Prostate gland (tissue), 2 donors: ENCODE measurements at regions not wholly inside any gene's neighbourhood (a gene's known extent, or its start where the extent isn't known, plus 50 kb on each side); places are given as distances from the start of the nearest gene placed in this dataset.

Source experiments
- POLR2A ChIP-seq: fragments of 450-650 bp; IDR thresholded peaks from one replicate; pipeline ENCODE4 v1.6.1; 2016; ENCODE audit warnings: antibody characterized with exemption, mild to moderate bottlenecking
- TF ChIP-seq, protein P1 (sequence below), 4 experiments: fragments of 200-600 bp in 2 of 4; fragments of 450-650 bp in 2 of 4; sonication (generic) in 2 of 4; IDR thresholded peaks; 1 replicate in 3 of 4; 2 replicates in 1 of 4; pipeline ENCODE4 v1.5.1; 2016 to 2019; ENCODE audit warnings: antibody characterized with exemption in 4 of 4, mild to moderate bottlenecking in 2 of 4, moderate library complexity in 2 of 4

DNA sequence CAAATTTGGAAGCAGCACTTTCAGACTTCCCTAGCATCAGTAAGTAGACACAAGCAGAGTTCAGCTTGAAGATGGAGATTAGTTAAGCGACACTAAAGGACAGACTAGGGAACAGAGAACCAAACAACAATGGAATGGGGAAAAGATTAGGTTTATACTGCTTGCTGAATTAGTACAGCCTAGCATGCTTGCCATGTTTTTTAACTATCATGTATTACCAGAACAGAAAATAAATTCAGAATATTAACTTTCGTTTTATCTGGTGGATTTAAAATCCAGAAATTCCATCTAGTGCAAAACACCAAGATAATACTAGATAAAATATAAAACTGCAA lies 451.5 kb upstream of the SLC10A2 start:
- TF ChIP-seq, protein P1, sequence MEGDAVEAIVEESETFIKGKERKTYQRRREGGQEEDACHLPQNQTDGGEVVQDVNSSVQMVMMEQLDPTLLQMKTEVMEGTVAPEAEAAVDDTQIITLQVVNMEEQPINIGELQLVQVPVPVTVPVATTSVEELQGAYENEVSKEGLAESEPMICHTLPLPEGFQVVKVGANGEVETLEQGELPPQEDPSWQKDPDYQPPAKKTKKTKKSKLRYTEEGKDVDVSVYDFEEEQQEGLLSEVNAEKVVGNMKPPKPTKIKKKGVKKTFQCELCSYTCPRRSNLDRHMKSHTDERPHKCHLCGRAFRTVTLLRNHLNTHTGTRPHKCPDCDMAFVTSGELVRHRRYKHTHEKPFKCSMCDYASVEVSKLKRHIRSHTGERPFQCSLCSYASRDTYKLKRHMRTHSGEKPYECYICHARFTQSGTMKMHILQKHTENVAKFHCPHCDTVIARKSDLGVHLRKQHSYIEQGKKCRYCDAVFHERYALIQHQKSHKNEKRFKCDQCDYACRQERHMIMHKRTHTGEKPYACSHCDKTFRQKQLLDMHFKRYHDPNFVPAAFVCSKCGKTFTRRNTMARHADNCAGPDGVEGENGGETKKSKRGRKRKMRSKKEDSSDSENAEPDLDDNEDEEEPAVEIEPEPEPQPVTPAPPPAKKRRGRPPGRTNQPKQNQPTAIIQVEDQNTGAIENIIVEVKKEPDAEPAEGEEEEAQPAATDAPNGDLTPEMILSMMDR (IDR thresholded peaks at IDR 0.05) = no peak
- TF ChIP-seq POLR2A = no peak
